ENCODE measurements at regions not wholly inside any gene's neighbourhood (a gene's known extent, or its start where the extent isn't known, plus 50 kb on each side); places are given as distances from the start of the nearest gene placed in this dataset.

DNA sequence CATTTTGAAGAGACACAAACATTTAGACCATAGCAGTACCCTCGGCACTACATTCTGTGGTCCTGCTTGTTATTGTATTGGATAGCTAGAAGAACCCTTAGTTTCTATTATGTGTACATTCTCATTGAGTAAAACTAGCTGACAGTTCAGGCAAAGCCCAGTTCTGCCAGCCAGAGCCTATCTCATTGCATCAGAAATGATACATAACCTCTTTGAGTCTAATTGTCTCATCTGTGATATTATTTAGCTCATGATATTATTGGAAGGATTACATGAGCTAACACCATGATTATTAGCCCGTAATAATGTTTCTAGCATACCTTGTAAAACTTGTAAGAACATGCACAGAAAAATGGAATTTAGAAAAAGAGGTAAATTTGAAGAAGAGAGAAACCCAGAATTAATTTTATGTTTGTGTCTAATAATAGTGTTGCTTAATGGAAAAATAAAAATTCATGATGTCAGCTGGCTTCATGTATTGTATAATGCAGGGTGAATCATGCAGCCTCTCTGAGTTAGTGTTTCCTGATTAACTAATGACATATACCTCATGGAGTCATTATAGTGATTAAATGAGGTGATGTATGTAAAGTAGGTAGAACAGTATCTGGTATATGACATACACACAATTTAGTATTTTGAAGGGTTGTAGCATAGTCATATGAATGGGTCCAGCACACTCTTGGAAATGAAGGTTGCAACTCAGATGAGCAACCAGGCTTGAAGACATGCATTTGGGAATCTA is 339.4 kb upstream of the GRM7 start:
- no peak for DNase-seq (ENCODE audit: low read depth in 4 of 4, low spot score in 3 of 4)

DNA sequence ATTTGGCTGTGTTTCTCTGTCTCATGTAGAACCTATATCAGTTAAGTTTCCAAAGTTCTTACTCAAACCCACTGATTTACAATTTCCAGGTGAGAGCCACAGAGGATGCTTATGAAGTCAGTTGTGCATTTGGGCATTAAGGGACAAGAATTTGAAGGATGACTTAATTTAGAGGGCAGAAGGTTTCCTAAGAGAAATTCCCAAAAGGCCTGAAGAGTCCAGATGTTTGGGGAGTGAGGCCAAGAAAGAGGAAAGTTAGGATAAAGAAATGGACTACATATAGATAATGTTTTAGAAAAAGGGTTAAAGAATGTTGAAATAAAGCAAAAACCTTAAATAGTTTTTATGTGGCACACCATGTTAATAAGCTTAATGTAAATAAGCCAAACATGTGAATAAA is 338.7 kb upstream of the GRM7 start:
- DNase-seq (ENCODE audit: low read depth in 4 of 4, low spot score in 3 of 4): no peak

DNA sequence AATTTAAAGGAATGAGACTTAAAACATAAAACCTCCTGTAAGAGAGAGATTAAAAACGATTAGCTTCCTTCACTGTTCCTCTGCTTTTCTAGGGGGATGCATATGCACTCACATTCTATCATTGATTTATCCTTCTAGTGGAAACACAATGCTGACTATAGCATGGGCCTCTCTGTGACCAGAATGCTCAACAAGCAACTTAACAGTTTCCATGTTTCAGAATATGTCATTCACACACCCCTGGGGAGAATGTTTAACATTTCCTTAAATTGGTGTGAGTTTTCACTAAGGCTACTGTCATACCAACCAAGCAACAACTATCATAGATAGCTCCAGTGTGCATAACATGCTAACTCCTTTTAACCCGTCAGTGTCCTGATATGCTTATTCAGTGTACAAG is 337.9 kb upstream of the GRM7 start:
- no peak for DNase-seq (ENCODE audit: low read depth in 4 of 4, low spot score in 3 of 4)

DNA sequence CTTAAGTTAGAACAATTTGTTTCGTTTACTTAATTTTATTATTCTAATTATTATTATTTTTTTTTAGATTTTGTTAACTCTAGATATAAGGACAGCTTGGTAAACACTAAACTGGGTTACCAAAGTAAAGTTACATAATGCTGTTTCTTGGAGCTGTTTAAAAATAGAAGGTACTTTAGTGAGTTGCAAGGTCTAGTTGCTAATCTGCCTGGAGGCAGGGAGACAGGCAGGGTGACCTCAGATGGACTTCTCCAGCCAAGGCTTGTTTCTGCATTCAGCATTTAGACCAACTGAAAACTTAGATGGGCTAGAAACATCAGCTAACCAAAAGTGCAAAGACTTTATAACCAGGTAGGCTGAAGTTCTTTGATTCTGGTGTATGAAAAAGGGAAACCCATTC is 336.4 kb upstream of the GRM7 start:
- DNase-seq (ENCODE audit: low read depth in 4 of 4, low spot score in 3 of 4): no peak

DNA sequence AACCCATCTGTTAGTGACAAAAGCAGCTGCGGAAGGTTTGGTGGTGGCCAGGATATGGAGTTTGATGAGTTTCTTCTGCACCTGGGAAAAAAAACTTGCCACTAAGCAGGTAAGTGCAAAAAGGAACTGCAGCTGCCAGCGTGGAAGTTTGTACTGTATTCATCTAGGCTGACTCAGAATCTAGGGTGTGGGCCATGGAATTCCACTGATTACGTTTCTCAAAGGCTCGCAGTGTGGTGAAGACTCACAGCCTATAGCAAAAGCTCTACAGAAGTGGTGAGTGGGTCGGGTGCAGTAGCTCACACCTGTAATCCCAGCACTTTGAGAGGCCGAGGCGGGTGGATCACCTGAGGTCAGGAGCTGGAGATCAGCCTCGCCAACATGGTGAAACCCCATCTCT is 334.6 kb upstream of the GRM7 start:
- DNase-seq (ENCODE audit: low read depth in 4 of 4, low spot score in 3 of 4): no peak

DNA sequence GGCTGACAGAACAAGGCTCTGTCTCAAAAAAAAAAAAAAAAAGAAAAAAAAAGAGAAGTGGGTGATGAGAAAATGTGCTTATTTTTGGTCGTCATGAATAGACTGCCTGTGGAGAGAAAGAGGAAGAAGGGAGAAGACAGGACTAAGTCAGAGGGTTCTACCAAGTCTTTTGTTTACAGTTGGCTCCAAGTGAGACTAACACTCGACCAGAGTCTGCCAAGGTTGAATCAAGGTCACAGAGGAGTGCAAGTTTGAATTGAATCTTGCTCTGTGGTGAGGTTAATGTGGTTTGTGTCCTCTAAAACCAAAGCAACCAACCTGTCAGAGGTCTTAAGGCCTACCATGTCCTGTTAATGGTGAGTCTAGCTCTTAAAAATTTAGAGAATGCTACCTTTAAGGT is 334.1 kb upstream of the GRM7 start:
- DNase-seq (ENCODE audit: low read depth in 4 of 4, low spot score in 3 of 4): no peak

DNA sequence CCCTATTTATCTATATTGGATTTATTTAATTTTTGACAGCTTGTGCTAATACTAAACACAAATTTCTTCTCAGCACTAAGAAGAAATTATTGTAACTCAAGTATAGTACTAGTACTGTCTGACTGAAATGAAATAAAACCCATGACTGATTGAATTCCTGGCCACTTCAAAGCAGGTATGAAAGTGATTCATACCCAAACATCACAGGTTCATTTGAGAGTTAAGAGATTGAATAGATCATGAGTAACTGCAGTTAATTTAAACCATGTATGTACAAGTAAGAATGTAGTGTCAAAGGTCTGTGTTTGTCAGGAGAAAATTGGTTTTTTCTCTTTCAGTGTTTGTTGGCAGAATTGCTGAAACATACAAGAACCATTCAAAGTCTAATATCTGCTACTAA is 332.0 kb upstream of the GRM7 start:
- no peak for DNase-seq (ENCODE audit: low read depth in 4 of 4, low spot score in 3 of 4)

DNA sequence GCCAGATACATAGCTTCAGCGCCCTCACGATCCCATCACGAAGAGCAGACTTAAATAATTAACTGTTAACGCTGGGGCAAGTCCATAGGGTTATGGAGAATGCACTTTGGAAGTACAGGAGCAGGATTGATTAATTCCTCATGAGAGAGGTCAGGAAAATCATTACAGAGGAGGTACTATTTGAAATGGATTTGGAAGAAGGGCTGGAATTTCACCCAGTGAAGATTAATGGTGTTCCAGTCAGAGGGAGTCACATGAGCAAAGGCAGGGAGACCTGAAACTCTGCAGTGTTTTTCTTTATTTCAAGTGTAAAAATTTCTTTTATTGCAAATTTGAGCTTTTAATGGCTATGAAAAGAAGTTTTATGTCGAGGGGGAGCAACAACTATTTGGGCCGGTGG is 329.8 kb upstream of the GRM7 start:
- no peak for DNase-seq (ENCODE audit: low read depth in 4 of 4, low spot score in 3 of 4)

DNA sequence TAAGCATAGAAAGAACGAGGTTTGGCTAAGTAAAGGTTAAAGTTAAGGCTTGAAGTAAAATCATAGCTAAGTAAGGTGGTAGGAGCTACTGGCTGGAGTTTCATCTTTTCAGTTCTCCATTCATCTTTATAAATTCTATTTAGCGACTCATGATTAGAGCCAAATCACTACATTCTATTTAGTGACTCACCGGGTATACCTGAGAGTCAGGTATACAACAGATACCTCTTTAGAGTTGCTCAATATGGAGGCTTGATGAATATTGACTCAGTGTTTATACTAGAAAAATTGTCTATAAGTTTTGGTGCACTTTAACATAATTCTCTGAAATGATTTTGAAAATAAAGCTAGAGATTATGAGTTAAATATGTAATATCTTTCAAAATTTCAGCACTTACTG is 328.8 kb upstream of the GRM7 start:
- DNase-seq (ENCODE audit: low read depth in 4 of 4, low spot score in 3 of 4): no peak

DNA sequence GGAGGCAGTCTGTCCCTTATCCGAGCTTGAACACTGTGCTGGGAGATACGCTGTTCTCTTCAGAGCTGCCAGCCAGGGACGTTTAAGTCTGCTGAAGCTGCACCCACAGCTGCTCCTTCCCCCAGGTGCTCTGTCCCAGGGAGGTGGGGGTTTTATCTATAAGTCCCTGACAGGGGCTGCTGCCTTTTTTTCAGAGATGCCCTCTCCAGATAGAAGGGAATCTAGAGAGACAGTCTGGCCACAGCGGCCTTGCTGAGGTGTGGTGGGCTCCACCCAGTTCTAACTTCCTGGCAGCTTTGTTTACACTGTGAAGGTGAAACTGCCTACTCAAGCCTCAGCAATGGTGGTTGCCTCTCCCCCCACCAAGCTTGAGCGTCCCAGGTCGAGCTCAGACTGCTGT is 319.9 kb upstream of the GRM7 start:
- DNase-seq (ENCODE audit: low read depth in 4 of 4, low spot score in 3 of 4): no peak

DNA sequence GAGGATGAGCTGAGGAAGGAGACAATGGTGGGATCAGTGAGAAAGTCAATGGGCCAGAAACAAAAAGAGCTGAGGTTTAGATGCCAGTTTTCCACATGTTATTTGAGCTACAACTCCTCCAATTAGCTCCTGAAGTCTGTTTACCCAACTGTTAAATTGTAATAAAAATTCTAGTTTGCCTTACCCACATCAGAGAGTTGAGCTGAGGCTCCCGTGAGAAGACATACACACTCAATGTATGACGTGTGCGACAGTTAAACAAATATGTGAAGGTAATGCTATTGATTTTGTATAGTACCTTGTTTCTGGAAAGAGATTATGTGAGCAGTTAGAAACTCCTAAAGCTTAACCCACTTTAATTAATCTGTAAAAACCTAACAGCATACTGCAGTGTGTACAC is 318.1 kb upstream of the GRM7 start:
- DNase-seq (ENCODE audit: low read depth in 4 of 4, low spot score in 3 of 4): no peak

DNA sequence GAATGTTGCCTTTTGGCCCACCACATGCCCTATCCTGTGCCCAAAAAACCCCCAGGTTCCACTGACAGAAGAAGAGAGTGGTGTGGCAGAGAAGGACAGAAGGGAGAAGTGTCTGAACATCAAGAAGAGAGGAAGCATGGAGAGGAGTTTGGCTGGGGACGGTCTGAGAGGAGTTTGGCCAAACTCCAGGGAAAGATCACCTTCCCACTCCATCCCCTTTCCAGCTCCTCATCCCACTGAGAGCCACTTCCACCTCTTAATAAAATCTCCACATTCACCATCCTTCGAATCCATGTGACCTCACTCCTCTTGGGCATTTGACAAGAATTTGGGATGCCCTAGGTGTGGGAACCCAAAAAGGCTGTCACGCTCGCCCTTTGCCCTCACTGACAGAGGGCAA is 311.6 kb upstream of the GRM7 start:
- no peak for DNase-seq (ENCODE audit: low read depth in 4 of 4, low spot score in 3 of 4)

DNA sequence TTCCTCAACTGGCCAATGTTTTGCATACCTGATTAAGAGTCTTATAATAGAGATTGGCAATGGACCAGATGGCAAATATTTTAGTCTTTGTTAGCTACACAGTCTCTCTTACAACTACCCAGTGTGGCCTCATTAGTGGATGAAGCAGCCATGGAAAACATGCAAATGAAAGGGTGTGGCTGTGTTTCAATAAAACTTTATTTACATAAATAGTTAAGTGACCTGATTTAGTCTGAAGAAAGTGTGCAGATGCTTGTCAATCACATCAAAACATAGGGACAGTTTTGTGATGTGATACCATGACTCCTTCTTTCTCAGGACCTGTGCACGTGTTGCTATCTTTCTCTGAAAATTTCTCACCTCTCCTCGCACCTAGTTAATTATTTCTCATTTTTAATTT is 309.8 kb upstream of the GRM7 start:
- no peak for DNase-seq (ENCODE audit: low read depth in 4 of 4, low spot score in 3 of 4)

DNA sequence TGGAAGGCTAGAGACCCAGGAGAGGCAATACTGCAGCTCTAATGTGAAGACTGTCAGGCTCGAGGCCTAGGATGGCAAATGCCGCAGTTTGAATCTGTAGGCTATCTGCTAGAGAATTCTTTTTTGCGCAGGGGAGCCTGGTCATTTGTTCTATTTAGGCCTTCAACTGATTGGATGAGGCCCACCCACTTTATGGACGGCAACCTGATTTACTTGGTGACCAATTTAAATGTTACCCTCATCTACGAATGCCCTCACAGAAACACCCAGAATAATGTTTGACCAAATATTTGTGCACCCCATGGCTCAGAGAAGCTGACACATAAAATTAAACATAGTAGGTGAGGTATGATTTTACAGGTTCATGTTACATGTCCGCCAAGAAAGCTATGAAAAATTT is 300.7 kb upstream of the GRM7 start:
- DNase-seq (ENCODE audit: low read depth in 4 of 4, low spot score in 3 of 4): no peak

DNA sequence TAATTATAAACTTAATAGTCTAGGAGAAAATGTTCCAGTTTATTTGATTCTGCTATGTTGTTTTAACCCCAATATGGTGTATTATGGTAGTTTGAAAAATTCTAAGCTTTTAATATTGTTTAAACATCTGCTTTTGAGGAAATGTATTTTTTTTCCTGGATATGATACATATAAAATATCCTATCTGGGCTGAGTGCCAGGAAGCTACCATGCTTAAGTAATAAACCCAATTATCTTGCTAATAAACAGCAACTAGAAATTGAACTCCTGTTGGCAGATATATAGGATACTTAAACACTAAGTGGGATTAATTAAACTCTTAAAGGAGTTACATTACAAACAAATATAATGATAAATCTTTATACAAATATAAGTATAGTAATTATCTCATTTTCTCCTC is 293.7 kb upstream of the GRM7 start:
- no peak for DNase-seq (ENCODE audit: low read depth in 4 of 4, low spot score in 3 of 4)

DNA sequence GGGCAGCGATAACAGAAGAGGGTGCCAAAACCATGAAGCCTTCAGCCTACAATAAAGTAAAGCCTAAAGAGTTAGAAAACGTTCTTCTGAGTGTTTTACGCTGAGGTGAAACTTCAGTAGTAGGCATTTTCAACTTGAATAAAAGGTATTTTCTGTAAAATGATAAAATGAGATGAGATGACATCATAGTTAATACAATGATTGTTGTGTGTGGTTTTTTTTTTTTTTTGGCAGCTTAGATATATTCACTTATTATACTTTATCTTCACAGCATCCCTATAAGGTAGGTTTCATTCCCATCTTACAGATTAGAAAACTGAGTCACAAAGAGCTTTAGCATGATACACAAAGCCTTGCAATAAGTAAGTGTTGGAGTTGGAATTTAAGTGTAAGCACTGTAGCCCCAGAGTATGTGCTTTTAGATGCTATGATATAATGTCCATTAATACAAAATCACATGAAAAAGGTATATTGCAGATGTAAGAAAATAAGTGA is 291.9 kb upstream of the GRM7 start:
- DNase-seq (ENCODE audit: low read depth in 4 of 4, low spot score in 3 of 4): no peak

DNA sequence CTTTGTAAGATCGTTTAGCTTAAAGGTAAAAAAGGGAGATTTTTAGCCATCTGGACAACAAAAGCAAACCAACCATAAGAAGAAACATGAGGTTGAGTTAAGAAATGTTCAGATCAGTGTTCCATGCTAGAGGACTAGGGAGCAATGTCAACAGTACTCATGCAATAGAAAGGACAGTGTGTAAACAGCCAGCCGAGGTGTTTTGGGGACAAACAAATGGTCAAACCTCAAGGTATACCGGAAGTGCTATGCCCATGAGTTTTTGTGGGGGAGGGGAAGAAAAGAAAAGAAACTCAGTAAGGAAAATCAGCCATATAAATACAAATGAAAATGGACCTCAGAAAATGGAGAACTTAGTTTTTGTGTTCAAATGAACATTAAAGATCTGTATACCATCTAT is 289.5 kb upstream of the GRM7 start:
- DNase-seq (ENCODE audit: low read depth in 4 of 4, low spot score in 3 of 4): no peak

DNA sequence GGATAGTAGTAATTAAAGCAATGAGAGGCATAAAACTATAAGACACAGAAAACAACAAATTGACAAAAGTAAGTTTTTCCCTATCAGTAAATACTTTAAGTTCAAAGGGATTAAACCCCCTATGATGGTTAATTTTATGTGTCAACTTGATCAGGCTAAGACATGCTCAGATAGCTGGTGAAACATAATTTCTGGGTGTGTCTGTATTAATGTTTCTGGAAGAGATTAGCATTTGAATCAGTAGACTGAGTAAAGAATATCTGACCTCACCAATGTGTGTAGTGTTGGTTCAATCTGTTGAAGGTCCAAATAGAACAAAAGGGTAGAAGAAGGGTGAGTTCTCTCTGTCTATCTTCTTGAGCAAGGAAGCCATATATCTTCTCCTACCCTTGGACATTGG is 283.3 kb upstream of the GRM7 start:
- DNase-seq (ENCODE audit: low read depth in 4 of 4, low spot score in 3 of 4): no peak

DNA sequence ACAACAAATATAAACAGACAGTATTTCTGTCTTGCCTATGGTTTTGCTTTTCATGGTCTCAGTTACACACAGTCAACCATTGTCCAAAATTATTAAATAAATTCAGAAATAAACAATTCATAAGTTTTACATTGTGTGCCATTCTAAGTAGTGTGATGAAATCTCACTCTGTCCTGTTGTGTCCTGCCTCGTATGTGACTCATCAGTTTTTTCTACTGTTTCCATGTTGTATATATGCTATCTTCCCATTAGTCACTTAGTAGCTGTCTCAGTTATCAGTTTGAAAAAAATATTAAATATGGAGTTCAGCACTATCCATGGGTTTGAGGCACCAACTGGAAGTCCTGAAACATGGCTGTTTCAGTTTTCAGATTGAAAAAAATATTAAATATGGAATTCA is 282.4 kb upstream of the GRM7 start:
- DNase-seq (ENCODE audit: low read depth in 4 of 4, low spot score in 3 of 4): no peak

DNA sequence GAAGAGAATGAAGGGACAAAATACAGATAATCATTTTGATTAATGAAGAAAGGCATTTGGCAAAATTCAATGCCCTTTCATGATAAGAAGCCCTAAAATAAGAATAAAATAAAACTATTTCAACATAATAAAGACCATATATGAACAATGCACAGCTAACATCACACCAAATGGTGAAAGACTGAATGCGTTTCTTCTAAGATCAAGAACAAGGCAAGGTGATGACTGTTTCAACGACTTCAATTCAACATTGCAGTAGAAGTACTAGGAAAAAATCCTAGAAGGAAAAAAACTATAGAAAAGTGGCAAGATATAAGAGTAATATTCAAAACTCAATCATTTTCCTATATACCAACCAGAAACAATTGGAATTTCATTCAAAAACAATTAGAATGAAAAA is 280.1 kb upstream of the GRM7 start:
- DNase-seq (ENCODE audit: low read depth in 4 of 4, low spot score in 3 of 4): no peak

DNA sequence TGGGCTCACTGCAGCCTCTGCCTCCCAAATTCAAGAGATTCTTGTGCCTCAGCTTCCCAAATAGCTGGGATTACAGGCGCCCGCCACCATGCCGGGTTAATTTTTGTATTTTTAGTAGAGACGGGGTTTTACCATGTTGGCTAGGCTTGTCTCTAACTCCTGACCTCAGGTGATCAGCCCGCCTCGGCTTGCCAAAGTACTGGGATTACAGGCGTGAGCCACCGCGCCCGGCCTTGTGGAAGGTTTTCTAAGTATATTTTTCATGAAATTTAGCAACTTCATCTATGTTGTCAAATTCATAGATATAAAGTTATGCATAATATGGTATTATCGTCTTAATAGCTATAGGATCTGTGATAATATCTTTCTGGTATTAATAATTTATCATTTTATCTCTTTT is 275.6 kb upstream of the GRM7 start:
- no peak for DNase-seq (ENCODE audit: low read depth in 4 of 4, low spot score in 3 of 4)

DNA sequence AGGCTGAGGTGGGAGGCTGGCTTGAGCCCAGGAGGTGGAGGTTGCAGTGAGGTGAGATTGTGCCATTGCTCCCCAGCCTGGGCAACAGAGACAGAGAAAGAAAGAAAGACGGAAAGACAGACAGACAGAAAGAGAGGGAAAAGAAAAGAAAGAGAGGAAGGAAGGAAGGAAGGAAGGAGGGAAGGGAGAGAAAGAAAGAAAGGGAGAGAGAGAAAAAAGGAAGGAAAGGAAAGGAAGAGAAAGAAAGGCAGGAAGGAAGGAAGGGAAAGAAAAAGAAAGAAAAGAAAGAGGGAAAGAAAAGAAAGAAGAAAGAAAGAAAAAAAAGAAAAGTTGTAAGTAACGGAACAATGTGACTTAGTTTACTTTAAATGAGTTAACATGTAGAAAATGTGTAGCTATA is 260.7 kb upstream of the GRM7 start:
- DNase-seq (ENCODE audit: low read depth in 4 of 4, low spot score in 3 of 4): no peak

DNA sequence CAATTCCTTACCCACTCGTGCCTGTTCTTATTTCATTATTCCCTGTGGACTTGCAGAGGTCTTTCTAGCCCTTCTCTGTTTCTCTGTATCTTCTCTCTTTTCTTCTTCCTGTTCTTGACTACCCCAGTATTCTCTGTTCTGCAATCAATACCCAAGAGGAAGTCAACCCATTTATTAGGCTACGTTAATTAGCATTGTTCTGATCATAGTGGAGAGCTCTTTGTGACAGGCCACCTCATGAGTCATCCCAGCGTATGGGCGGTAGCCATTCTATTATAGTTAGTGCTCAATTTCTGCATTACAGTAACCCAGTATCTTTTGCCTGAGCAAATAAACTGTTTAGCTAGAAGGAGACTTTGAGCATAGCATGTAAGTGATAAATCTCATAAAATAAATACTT is 259.5 kb upstream of the GRM7 start:
- DNase-seq (ENCODE audit: low read depth in 4 of 4, low spot score in 3 of 4): no peak
